NCI-H2196 (cell line): ENCODE measurements at regions not wholly inside any gene's neighbourhood (a gene's known extent, or its start where the extent isn't known, plus 50 kb on each side); places are given as distances from the start of the nearest gene placed in this dataset.
"Not testable (repeated sequence)": the region's sequence is repeated elsewhere in the genome, so short reads cannot be mapped to it uniquely, and the experiment has no call there.

ENCODE experiments used
- DNase-seq: peaks from one replicate; lab custom pipeline; 2025; ENCODE audit not compliant: unreplicated experiment; lab: John Stamatoyannopoulos, UW

GRCh38 chr7:91620827-91621226 is 259.7 kb downstream of the MTERF1 start:
- DNase-seq, result no peak

GRCh38 chr7:91627324-91627723 is 253.2 kb downstream of the MTERF1 start:
- not testable (repeated sequence) for DNase-seq

GRCh38 chr7:91628742-91629141 is 251.8 kb downstream of the MTERF1 start:
- no peak for DNase-seq

GRCh38 chr7:91630581-91631380 is 249.7 kb downstream of the MTERF1 start:
- no peak for DNase-seq

GRCh38 chr7:91632234-91632940 is 248.1 kb downstream of the MTERF1 start:
- no peak for DNase-seq

- DNase-seq, result peak; percentile 12
Measured at GRCh38 chr7:91633013-91633441, 247.5 kb downstream of the MTERF1 start.

GRCh38 chr7:91634485-91635177 is 245.9 kb downstream of the MTERF1 start:
- peak; percentile 88 for DNase-seq

- DNase-seq, result no peak
Measured at GRCh38 chr7:91636129-91636724, 244.3 kb downstream of the MTERF1 start.

- DNase-seq, result no peak
Measured at GRCh38 chr7:91636728-91637127, 243.8 kb downstream of the MTERF1 start.

- no peak for DNase-seq
Measured at GRCh38 chr7:91644256-91644655, 236.2 kb downstream of the MTERF1 start.

- no peak for DNase-seq
Measured at GRCh38 chr7:91645542-91645941, 235.0 kb downstream of the MTERF1 start.

GRCh38 chr7:91651986-91652385 is 228.5 kb downstream of the MTERF1 start:
- no peak for DNase-seq

- no peak for DNase-seq
Measured at GRCh38 chr7:91653286-91653685, 227.2 kb downstream of the MTERF1 start.

GRCh38 chr7:91655656-91656055 is 224.8 kb downstream of the MTERF1 start:
- DNase-seq, result no peak

- DNase-seq, result no peak
Measured at GRCh38 chr7:91656541-91657482, 223.7 kb downstream of the MTERF1 start.

GRCh38 chr7:91657483-91658071 is 222.9 kb downstream of the MTERF1 start:
- DNase-seq, result no peak

- DNase-seq, result no peak
Measured at GRCh38 chr7:91659096-91659495, 221.4 kb downstream of the MTERF1 start.

GRCh38 chr7:91660734-91661356 is 219.7 kb downstream of the MTERF1 start:
- no peak for DNase-seq

- DNase-seq, result no peak
Measured at GRCh38 chr7:91661727-91662126, 218.8 kb downstream of the MTERF1 start.
